Psoas muscle (tissue), 7 donors: ENCODE measurements at regions not wholly inside any gene's neighbourhood (a gene's known extent, or its start where the extent isn't known, plus 50 kb on each side); places are given as distances from the start of the nearest gene placed in this dataset.

Experiments
- ATAC-seq, 4 donors: fragments of 200-7000 bp; cut with Tn5 transposase; one replicate each; pipeline ENCODE4 v1.9.1; 2020; ENCODE audit warnings: moderate library complexity in 3 of 4, mild to moderate bottlenecking in 2 of 4
- DNase-seq, 2 donors: peaks; one replicate each; pipeline ENCODE4 v3.0.0-alpha.2; 2020
- H3K27ac ChIP-seq: fragments of 200-600 bp; one replicate; pipeline ENCODE4 v1.8.0; 2022
- H3K27me3 ChIP-seq, 3 donors: fragments of 200-600 bp in 1 of 3; one replicate each; pipeline versions ENCODE4 v1.6.1 to v1.8.0; 2013 to 2022; ENCODE audit warnings: low read length in 2 of 3, mild to moderate bottlenecking in 2 of 3, moderate library complexity in 1 of 3; ENCODE audit not compliant: insufficient read depth in 3 of 3
- H3K36me3 ChIP-seq, 2 donors: fragments of 200-600 bp in 1 of 2; one replicate each; pipeline versions ENCODE4 v1.6.1 to v1.8.0; 2013 to 2022; ENCODE audit warnings: low read depth in 1 of 2, mild to moderate bottlenecking in 1 of 2, moderate library complexity in 1 of 2; ENCODE audit not compliant: insufficient read depth in 1 of 2
- H3K4me1 ChIP-seq: fragments of 200-600 bp; one replicate; pipeline ENCODE4 v1.8.0; 2022
- H3K4me3 ChIP-seq: fragments of 200-600 bp; one replicate; pipeline ENCODE4 v1.8.0; 2022; ENCODE audit warnings: mild to moderate bottlenecking
- H3K9me3 ChIP-seq: fragments of 200-600 bp; one replicate; pipeline ENCODE4 v1.8.0; 2022
- WGBS, 3 donors: extraction: QIAGEN DNeasy Blood & Tissue Kit; methylation state at CpG; one replicate each; pipeline versions ENCODE4 v1.1.6 to v1.1.7; 2013; 5-methylcytosine and 5-hydroxymethylcytosine counted together
- intact Hi-C, 2 donors: fragments of 100-400 bp; cut with DNase I; formaldehyde crosslinking; loops; one replicate each; pipeline versions ENCODE4 v1.11.0 to v1.14.2; 2022
- TF ChIP-seq, protein P1 (sequence below): fragments of 200-600 bp; IDR thresholded peaks from one replicate; pipeline ENCODE4 v1.8.0; 2022; ENCODE audit warnings: antibody characterized with exemption
- donor health status: healthy with polysubstance abuse.
- donor health status: DM: no; HTN: no; CAD: no; lungs with moderate emphysema.
- donor health status: Bipolar disorder and iron deficiency.
- donor health status: healthy.
- donor health status: DM: yes; HTN: yes; CAD: no.
- donor health status: DM: no; HTN: no; CAD: no.
- donor health status: DM: yes; HTN: yes; CAD: no.

GRCh38 chr3:159029306-159030026 is 227.6 kb downstream of the MFSD1 start:
- ATAC-seq: no peak
- Histone ChIP-seq H3K9me3 (no peaks in the 10 kb centered on the region), H3K36me3 (no peaks in the 10 kb centered on the region), H3K4me3 (no peak overlapping the region), H3K27me3 (no peaks in the 10 kb centered on the region), H3K27ac (no peak overlapping the region), H3K4me1 (no peaks in the 10 kb centered on the region)
- no peak for DNase-seq
- intact Hi-C loops: no loop called here
- TF ChIP-seq, protein P1, sequence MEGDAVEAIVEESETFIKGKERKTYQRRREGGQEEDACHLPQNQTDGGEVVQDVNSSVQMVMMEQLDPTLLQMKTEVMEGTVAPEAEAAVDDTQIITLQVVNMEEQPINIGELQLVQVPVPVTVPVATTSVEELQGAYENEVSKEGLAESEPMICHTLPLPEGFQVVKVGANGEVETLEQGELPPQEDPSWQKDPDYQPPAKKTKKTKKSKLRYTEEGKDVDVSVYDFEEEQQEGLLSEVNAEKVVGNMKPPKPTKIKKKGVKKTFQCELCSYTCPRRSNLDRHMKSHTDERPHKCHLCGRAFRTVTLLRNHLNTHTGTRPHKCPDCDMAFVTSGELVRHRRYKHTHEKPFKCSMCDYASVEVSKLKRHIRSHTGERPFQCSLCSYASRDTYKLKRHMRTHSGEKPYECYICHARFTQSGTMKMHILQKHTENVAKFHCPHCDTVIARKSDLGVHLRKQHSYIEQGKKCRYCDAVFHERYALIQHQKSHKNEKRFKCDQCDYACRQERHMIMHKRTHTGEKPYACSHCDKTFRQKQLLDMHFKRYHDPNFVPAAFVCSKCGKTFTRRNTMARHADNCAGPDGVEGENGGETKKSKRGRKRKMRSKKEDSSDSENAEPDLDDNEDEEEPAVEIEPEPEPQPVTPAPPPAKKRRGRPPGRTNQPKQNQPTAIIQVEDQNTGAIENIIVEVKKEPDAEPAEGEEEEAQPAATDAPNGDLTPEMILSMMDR: no peak
- 70 to 84% (median 81%) methylated on average over 3 of the region's 3 CpGs for WGBS, 3 donors

DNA sequence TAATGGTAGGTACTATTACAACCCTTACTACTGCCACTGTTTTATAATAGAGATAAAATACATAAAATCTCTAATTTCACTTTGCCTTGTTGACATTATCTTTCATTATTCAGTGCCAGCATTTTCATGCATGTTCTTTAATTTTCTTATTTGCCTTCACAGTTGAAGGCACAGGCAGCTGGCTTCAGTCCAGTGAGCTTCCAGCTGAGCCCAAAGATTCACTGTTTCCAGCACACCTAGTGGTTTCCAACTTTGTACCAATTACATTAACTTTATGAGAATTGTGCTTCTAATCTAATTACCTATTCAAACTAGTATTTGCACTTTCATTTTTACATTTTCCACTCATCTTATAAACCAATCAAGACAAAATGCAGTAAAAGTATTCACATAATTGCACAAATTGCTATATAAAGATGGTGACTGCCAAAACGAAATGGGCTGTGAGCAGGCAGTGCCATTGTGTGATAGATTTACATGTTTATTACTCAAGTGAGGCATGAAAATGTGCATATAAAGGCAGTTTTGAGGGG is 228.3 kb downstream of the MFSD1 start:
- no peak overlapping the region for H3K27ac ChIP-seq
- no peaks in the 10 kb centered on the region for H3K36me3 ChIP-seq
- 51 to 69% (median 55%) methylated on average over 1 of the region's 1 CpG for WGBS, 3 donors
- H3K27me3 ChIP-seq: no peaks in the 10 kb centered on the region
- H3K4me1 ChIP-seq: no peaks in the 10 kb centered on the region
- H3K4me3 ChIP-seq: no peak overlapping the region
- H3K9me3 ChIP-seq: no peaks in the 10 kb centered on the region
- intact Hi-C loops: no loop called here
- TF ChIP-seq, protein P1: no peak
- DNase-seq (no peak), ATAC-seq (no peak)

- TF ChIP-seq, protein P1: no peak
- intact Hi-C loops: no loop called here
- DNase-seq (no peak), ATAC-seq (no peak)
- Histone ChIP-seq H3K4me1 (no peaks in the 10 kb centered on the region), H3K27ac (no peak overlapping the region), H3K36me3 (no peaks in the 10 kb centered on the region), H3K9me3 (no peaks in the 10 kb centered on the region), H3K4me3 (no peak overlapping the region), H3K27me3 (no peaks in the 10 kb centered on the region)
- WGBS, 3 donors: 62 to 67% (median 64%) methylated on average over 6 of the region's 6 CpGs
Observed at GRCh38 chr3:159030886-159031679, 229.2 kb downstream of the MFSD1 start.

GRCh38 chr3:159032311-159032710 is 230.5 kb downstream of the MFSD1 start:
- intact Hi-C loops: no loop called here
- no peaks in the 10 kb centered on the region for H3K9me3 ChIP-seq
- WGBS, 3 donors: 80 to 100% (median 89%) methylated on average over 1 of the region's 1 CpG
- H3K4me1 ChIP-seq: no peaks in the 10 kb centered on the region
- ATAC-seq (no peak), DNase-seq (no peak)
- TF ChIP-seq, protein P1: no peak
- H3K27me3 ChIP-seq: no peaks in the 10 kb centered on the region
- no peak overlapping the region for H3K27ac ChIP-seq
- no peaks in the 10 kb centered on the region for H3K36me3 ChIP-seq
- H3K4me3 ChIP-seq: no peak overlapping the region
